ENCODE measurements at regions not wholly inside any gene's neighbourhood (a gene's known extent, or its start where the extent isn't known, plus 50 kb on each side); places are given as distances from the start of the nearest gene placed in this dataset.

DNA sequence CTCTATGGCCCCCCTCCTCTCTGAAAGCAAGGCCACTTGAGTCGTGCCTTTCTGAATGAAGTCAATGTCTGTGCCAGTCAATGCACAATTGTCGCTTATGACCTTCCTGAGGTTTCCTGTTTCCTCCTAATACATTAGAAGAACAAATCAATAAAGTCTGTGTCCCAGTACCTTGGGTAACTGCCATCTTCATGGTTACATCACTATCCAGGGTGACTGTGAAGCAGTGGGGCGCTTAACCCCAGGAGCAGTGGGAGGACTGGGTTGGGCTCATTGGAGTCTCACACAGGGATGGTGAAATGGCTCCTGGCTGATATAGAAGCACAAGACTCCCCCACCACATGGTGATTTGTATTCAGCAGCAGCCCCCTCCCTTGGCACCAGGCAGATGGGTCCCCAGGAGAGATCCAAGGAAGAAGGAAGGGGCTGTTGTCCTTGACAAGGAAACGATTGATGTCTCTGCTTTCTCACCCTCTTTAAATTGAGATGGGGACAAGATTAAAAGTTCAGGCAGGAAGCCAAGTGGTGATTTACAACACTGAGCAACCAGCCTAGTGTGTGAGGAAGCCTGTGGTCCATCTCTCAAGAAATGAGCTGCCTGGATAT lies 261.9 kb upstream of the ZNF462 start:
- no peak overlapping the region for H3K27ac ChIP-seq
- no peaks in the 10 kb centered on the region for H3K36me3 ChIP-seq
- H3K4me3 ChIP-seq (ENCODE audit: low read depth, low read length) = no peak overlapping the region
- DNase-seq = no peak
- no peaks in the 10 kb centered on the region for H3K27me3 ChIP-seq (ENCODE audit: insufficient read depth, low read depth, severe bottlenecking)
- TF ChIP-seq, protein P1, sequence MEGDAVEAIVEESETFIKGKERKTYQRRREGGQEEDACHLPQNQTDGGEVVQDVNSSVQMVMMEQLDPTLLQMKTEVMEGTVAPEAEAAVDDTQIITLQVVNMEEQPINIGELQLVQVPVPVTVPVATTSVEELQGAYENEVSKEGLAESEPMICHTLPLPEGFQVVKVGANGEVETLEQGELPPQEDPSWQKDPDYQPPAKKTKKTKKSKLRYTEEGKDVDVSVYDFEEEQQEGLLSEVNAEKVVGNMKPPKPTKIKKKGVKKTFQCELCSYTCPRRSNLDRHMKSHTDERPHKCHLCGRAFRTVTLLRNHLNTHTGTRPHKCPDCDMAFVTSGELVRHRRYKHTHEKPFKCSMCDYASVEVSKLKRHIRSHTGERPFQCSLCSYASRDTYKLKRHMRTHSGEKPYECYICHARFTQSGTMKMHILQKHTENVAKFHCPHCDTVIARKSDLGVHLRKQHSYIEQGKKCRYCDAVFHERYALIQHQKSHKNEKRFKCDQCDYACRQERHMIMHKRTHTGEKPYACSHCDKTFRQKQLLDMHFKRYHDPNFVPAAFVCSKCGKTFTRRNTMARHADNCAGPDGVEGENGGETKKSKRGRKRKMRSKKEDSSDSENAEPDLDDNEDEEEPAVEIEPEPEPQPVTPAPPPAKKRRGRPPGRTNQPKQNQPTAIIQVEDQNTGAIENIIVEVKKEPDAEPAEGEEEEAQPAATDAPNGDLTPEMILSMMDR (IDR thresholded peaks at IDR 0.05; ENCODE audit: low read depth, low read length) = no peak
- H3K9me3 ChIP-seq (ENCODE audit: severe bottlenecking) = peaks cover 5% of the 10 kb centered on the region

DNA sequence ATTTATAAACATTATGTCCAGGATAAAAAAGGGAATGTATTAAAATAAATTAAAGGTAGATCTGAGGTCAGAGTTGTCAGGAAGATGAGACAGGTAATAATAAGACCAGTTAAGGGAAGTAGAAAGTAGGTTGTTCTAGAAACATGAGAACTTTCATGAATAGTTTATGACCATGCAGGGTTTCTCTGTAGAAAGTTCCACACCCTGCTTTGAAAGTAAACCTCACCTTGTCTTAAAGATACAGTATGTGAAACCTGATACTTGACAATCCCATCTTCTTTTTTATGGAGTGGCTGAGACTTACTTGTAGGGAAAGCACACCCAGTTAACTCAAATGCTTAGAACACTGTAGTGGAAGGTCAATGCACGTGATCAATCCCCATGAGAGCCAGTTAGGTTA lies 260.6 kb upstream of the ZNF462 start:
- H3K36me3 ChIP-seq = no peaks in the 10 kb centered on the region
- TF ChIP-seq, protein P1 (IDR thresholded peaks at IDR 0.05; ENCODE audit: low read depth, low read length) = no peak
- DNase-seq = no peak
- no peaks in the 10 kb centered on the region for H3K27me3 ChIP-seq (ENCODE audit: insufficient read depth, low read depth, severe bottlenecking)
- H3K4me3 ChIP-seq (ENCODE audit: low read depth, low read length) = no peak overlapping the region
- no peak overlapping the region for H3K27ac ChIP-seq
- peaks cover 5% of the 10 kb centered on the region for H3K9me3 ChIP-seq (ENCODE audit: severe bottlenecking)

DNA sequence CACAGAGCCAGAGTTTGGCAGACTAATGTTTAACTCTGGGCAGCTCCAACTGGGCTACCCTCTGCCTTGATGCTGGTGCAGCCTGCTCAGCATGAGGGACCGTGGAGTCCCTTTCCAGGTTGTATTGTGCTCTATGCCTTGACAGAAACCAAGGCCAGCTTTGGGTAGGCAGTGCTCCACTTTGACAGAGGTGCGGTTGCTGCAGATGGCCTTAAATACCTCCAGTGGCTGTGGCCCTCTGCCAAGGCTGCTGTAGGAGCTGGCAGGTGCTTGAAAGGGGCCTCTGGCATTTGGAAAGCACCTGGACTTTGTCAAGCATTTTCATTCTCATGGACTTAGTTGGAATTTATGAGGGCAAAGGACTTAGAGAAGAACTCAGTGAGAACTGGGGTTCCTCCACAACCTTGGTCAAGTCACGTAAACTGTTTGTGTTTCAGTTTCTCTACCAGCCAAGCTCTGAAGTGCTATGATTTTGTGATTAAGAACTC lies 249.7 kb upstream of the ZNF462 start:
- no peak for DNase-seq
- TF ChIP-seq, protein P1 (IDR thresholded peaks at IDR 0.05; ENCODE audit: low read depth, low read length) = no peak

DNA sequence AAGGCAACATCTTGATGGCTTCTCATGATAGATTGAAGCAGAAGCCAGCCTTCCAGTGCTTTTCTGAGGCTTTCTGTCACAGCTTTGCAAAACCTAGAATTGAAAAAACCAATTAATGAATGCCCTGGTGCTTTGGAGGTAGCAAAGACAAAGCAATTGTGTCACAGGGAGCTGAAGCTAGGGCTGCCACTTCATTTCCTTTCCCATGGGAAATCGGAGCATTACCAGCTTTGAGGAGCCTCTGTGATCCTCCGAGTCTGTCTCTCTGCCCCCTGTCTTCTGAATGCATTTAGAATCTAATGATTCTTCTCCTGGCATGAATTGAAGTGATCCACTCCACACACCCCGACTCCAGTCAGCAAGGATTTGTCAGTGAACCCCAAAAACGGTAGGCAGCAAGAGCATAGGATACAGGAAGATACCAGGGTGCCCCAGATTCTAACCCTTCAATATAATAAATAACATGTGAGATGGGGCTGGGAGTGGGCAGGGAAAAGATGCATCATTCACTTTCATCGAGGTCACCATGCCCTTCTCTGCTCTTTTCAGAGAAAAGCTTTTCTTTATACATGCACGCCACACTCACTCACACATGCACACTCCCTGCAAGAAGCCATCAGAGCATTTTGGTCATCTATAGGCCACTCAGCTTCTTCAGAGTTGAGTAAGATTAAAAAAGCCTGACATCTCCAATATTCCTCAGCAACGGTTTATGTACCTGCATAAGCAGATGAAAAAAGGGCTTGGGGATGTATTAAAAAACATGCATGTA lies 247.7 kb upstream of the ZNF462 start:
- Histone ChIP-seq H3K27me3 (ENCODE audit: insufficient read depth, low read depth, severe bottlenecking) (no peaks in the 10 kb centered on the region), H3K4me3 (ENCODE audit: low read depth, low read length) (no peak overlapping the region), H3K36me3 (no peaks in the 10 kb centered on the region), H3K27ac (no peak overlapping the region), H3K9me3 (ENCODE audit: severe bottlenecking) (no peaks in the 10 kb centered on the region)
- DNase-seq = no peak
- TF ChIP-seq, protein P1 (IDR thresholded peaks at IDR 0.05; ENCODE audit: low read depth, low read length) = no peak

More for the DNA sequence above, 249.7 kb upstream of the ZNF462 start:
- Histone ChIP-seq H3K36me3 (no peaks in the 10 kb centered on the region), H3K9me3 (ENCODE audit: severe bottlenecking) (no peaks in the 10 kb centered on the region), H3K4me3 (ENCODE audit: low read depth, low read length) (no peak overlapping the region), H3K27me3 (ENCODE audit: insufficient read depth, low read depth, severe bottlenecking) (no peaks in the 10 kb centered on the region), H3K27ac (no peak overlapping the region)

DNA sequence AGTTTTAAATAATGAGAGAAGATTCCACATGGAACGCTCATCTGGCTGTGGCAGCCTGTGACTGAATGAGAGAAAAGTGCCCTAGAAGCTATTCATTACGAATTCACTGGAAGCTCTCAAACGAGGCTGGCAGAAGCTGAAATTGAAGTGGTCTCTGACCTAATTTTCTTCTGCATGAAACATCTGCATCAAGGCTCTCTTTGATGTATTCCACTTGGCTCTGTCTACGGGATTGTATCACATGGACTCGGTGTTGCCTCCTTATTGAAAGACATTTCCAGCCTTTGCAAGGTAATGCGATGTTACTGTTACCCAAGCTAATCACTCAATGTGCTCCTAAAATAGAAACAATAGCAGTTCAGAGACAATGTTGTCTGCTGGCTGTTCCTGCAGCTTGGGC lies 246.9 kb upstream of the ZNF462 start:
- DNase-seq = no peak
- H3K27ac ChIP-seq = no peak overlapping the region
- no peaks in the 10 kb centered on the region for H3K27me3 ChIP-seq (ENCODE audit: insufficient read depth, low read depth, severe bottlenecking)
- TF ChIP-seq, protein P1 (IDR thresholded peaks at IDR 0.05; ENCODE audit: low read depth, low read length) = no peak
- H3K4me3 ChIP-seq (ENCODE audit: low read depth, low read length) = no peak overlapping the region
- H3K9me3 ChIP-seq (ENCODE audit: severe bottlenecking) = no peaks in the 10 kb centered on the region
- no peaks in the 10 kb centered on the region for H3K36me3 ChIP-seq

Measured in WERI-Rb-1 (cell line).